Suprapubic skin (tissue), 3 donors: ENCODE measurements at regions not wholly inside any gene's neighbourhood (a gene's known extent, or its start where the extent isn't known, plus 50 kb on each side); places are given as distances from the start of the nearest gene placed in this dataset.

Source experiments
- EP300 ChIP-seq: sonication (generic); formaldehyde crosslinking; IDR thresholded peaks from one replicate; pipeline ENCODE4 v1.6.1; 2017; ENCODE audit warnings: antibody characterized with exemption
- POLR2A ChIP-seq, 2 donors: fragments of 450-650 bp; IDR thresholded peaks; one replicate each; pipeline ENCODE4 v1.6.1; 2017; ENCODE audit warnings: antibody characterized with exemption in 2 of 2, mild to moderate bottlenecking in 2 of 2, moderate library complexity in 2 of 2
- TF ChIP-seq, protein P1 (sequence below), 2 donors: fragments of 200-600 bp in 1 of 2; fragments of 450-650 bp in 1 of 2; sonication (generic) in 1 of 2; IDR thresholded peaks; one replicate each; pipeline ENCODE4 v1.5.1; 2016 to 2019; ENCODE audit warnings: antibody characterized with exemption in 2 of 2, mild to moderate bottlenecking in 1 of 2, moderate library complexity in 1 of 2

DNA sequence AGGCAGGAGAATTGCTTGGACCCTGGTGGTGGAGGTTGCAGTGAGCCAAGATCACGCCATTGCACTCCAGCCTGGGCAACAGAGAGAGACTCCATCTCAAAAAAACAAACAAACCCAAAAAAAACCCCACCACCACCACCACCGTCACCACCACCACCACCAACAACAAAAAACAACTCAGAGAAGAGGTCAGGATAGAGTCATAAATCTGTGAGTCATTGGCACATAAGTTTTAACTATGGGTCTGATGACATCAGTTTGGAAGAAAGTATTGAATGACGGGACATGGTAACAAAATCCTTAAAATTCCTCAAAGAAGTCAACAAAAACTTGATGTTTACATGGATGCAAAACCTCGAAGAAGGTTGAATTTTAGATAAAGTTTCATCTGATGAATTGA, 288.0 kb upstream of the SFRP2 start:
- TF ChIP-seq, protein P1, sequence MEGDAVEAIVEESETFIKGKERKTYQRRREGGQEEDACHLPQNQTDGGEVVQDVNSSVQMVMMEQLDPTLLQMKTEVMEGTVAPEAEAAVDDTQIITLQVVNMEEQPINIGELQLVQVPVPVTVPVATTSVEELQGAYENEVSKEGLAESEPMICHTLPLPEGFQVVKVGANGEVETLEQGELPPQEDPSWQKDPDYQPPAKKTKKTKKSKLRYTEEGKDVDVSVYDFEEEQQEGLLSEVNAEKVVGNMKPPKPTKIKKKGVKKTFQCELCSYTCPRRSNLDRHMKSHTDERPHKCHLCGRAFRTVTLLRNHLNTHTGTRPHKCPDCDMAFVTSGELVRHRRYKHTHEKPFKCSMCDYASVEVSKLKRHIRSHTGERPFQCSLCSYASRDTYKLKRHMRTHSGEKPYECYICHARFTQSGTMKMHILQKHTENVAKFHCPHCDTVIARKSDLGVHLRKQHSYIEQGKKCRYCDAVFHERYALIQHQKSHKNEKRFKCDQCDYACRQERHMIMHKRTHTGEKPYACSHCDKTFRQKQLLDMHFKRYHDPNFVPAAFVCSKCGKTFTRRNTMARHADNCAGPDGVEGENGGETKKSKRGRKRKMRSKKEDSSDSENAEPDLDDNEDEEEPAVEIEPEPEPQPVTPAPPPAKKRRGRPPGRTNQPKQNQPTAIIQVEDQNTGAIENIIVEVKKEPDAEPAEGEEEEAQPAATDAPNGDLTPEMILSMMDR (IDR thresholded peaks at IDR 0.05) = no peak
- no peak for TF ChIP-seq EP300
- no peak for TF ChIP-seq POLR2A (IDR thresholded peaks at IDR 0.05)
